GM06990 (cell line): ENCODE measurements at regions not wholly inside any gene's neighbourhood (a gene's known extent, or its start where the extent isn't known, plus 50 kb on each side); places are given as distances from the start of the nearest gene placed in this dataset.

Experiments
- DNase-seq: peaks from one replicate; pipeline ENCODE4 v3.0.0-alpha.2; 2011; ENCODE audit not compliant: insufficient read length; ENCODE audit errors: extremely low read depth
- H3K27me3 ChIP-seq: replicated peaks from 2 replicates; pipeline ENCODE4 v1.6.0; 2011; ENCODE audit warnings: low read length; ENCODE audit not compliant: control insufficient read depth, insufficient read depth
- H3K36me3 ChIP-seq: 2 replicates; pipeline ENCODE4 v1.5.1; 2011; ENCODE audit warnings: low read length; ENCODE audit not compliant: control insufficient read depth, insufficient read depth
- H3K4me3 ChIP-seq: replicated peaks from 2 replicates; pipeline ENCODE4 v1.5.1; 2011; ENCODE audit warnings: low read depth, mild to moderate bottlenecking, control low read depth, low read length
- TF ChIP-seq, protein P1 (sequence below): IDR thresholded peaks from 2 replicates; pipeline ENCODE4 v1.5.1; 2011; ENCODE audit warnings: low read length, control low read depth, mild to moderate bottlenecking, inconsistent platforms; ENCODE audit not compliant: insufficient read depth, poor library complexity, severe bottlenecking

DNA sequence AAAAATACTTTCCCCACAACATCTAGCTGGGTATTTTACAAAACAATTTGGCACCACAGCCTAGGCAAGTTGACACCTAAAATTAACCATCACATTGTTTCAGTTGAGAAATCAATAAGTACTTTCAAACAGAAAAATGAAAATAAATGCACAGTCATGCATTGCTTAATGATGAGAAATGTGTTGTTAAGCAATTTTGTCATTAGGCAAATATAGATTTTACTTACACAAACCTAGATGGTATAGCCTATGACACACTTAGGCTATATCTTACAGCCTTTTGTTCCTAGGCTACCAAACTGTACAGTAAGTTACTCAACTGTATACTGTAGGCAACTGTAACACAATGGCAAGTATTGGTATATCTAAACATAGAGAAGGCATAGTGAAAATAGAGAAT, 608.6 kb upstream of the BCHE start:
- H3K4me3 ChIP-seq, result no peak overlapping the region
- DNase-seq, result no peak
- no peaks in the 10 kb centered on the region for H3K27me3 ChIP-seq
- H3K36me3 ChIP-seq, result no peaks in the 10 kb centered on the region
- TF ChIP-seq, protein P1, sequence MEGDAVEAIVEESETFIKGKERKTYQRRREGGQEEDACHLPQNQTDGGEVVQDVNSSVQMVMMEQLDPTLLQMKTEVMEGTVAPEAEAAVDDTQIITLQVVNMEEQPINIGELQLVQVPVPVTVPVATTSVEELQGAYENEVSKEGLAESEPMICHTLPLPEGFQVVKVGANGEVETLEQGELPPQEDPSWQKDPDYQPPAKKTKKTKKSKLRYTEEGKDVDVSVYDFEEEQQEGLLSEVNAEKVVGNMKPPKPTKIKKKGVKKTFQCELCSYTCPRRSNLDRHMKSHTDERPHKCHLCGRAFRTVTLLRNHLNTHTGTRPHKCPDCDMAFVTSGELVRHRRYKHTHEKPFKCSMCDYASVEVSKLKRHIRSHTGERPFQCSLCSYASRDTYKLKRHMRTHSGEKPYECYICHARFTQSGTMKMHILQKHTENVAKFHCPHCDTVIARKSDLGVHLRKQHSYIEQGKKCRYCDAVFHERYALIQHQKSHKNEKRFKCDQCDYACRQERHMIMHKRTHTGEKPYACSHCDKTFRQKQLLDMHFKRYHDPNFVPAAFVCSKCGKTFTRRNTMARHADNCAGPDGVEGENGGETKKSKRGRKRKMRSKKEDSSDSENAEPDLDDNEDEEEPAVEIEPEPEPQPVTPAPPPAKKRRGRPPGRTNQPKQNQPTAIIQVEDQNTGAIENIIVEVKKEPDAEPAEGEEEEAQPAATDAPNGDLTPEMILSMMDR, result no peak

DNA sequence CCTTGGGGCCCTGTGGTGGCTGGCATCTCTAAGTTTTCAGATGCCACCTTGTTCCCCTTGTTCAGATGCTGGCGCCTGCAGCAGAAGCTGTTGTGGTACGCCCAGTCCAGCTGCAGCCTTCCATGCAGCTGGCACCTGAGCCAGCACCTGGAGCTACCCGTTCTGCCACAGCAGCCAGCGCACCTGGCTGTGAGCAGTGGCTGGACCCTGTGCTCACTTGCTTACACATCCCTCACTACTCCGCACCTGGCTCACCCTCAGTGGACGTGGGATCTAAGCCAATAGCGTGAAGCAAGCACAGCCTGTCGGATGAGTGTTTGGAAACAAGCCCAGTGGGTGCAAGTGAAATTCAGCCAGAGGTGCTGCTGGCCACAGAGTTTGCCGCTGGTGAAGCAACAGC, 607.5 kb upstream of the BCHE start:
- TF ChIP-seq, protein P1, result no peak
- Histone ChIP-seq H3K4me3 (no peak overlapping the region), H3K27me3 (no peaks in the 10 kb centered on the region), H3K36me3 (no peaks in the 10 kb centered on the region)
- DNase-seq, result no peak

DNA sequence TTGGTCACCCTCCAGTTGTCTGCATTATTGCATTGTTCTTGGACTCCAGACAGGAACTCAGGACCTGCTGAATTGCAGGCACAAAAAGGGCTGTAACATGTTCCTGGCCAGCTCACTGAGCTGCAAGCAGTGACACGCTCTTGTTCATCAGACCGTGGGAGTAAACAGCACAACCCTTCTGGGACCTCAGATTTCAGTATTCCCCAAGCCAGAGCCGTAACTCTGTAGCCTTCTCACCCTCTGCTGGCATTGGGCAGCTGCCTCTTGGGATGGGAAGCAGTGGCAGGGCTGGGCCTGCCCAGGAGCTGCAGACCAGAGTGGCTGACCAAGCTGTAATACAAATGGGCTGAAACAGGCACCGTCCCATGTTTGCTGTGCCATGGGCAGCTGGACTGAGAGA, 607.1 kb upstream of the BCHE start:
- TF ChIP-seq, protein P1, result no peak
- no peak overlapping the region for H3K4me3 ChIP-seq
- no peak for DNase-seq
- no peaks in the 10 kb centered on the region for H3K27me3 ChIP-seq
- no peaks in the 10 kb centered on the region for H3K36me3 ChIP-seq

DNA sequence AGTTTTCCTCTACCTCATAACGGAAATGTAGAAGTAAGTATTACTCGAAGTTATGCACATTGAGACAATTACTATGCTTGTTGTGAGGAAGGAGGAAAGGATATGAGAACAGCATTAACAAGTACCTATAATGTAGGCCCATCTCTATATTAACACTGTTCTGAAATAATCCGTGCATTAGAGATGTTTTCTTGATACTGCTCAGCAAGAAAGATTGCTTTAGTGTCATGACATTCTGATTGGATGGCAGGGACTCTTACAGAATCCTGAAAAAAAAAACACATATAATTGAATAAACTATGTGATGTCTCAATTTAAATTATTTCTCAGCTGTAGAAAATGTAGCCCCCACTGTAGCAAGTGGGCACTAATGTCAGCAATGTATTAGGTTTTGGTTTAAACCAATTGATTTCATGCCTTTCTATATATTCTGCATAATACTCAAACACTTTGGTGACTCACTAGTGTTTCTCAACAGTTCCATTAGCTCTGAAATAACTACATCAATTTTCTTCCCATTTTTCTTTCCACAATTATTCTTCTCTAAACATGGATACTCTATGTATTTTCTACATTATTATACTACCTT, 598.3 kb upstream of the BCHE start:
- DNase-seq, result no peak
- Histone ChIP-seq H3K27me3 (no peaks in the 10 kb centered on the region), H3K4me3 (no peak overlapping the region), H3K36me3 (no peaks in the 10 kb centered on the region)
- TF ChIP-seq, protein P1, result no peak

DNA sequence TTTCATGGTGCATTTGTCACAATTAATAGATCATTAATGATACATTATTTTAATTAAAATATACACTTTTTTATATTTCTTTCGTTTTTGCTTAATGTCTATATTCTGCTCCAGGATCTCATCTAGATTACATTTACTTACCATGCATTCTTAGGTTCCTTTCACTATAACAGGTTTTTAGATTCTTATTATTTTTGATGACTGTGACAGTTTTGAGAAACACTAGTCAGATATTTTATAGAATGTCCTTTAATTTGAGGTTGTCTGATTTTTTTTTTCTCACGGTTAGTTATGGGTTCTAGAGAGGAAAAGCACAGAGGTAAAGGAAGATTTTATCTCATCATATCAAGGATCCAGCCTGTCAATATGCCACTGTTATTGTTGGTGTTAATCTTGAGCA, 595.8 kb upstream of the BCHE start:
- DNase-seq, result no peak
- TF ChIP-seq, protein P1, result no peak
- H3K36me3 ChIP-seq, result no peaks in the 10 kb centered on the region
- no peaks in the 10 kb centered on the region for H3K27me3 ChIP-seq
- no peak overlapping the region for H3K4me3 ChIP-seq
